ENCODE measurements at regions not wholly inside any gene's neighbourhood (a gene's known extent, or its start where the extent isn't known, plus 50 kb on each side); places are given as distances from the start of the nearest gene placed in this dataset.

DNA sequence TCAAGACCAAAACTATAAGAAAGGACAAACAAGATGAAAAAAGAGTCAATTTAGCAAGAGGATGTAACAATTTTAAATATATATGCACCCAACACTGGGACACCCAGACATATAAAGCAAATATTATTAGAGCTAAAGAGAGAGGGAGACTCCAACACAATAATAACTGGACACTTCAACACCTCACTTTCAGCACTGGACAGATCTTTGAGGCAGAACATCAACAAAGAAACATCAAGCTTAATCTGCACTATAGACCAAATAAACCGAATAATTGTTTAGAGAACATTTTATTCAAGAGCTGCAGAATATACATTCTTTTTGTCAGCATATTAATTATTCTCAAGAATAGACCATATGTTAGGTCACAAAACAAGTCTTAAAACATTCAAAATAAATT lies 109.7 kb upstream of the TET2 start:
- Histone ChIP-seq H3K4me3 (no peak overlapping the region), H3K27me3 (no peaks in the 10 kb centered on the region), H3K36me3 (replicated peaks in 1 of 2; ENCODE audit: insufficient read depth in 1 of 2, low read depth in 2 of 2) (no peaks in the 10 kb centered on the region), H3K9me3 (no peaks in the 10 kb centered on the region), H3K4me1 (no peaks in the 10 kb centered on the region), H3K27ac (no peak overlapping the region)
- WGBS, 2 donors: 79 to 80% methylated on average over 1 of the region's 1 CpG
- TF ChIP-seq POLR2A (IDR thresholded peaks at IDR 0.05) (no peak), CTCF (IDR thresholded peaks at IDR 0.05) (no peak)
- intact Hi-C loops (cut with DNase I): no loop called here
- DNase-seq (no peak), ATAC-seq (no peak)

- Histone ChIP-seq H3K36me3 (replicated peaks in 1 of 2; ENCODE audit: insufficient read depth in 1 of 2, low read depth in 2 of 2) (no peaks in the 10 kb centered on the region), H3K4me3 (no peak overlapping the region), H3K27ac (no peak overlapping the region), H3K9me3 (no peaks in the 10 kb centered on the region), H3K4me1 (no peaks in the 10 kb centered on the region), H3K27me3 (no peaks in the 10 kb centered on the region)
- intact Hi-C loops (cut with DNase I): no loop called here
- ATAC-seq (no peak), DNase-seq (no peak)
- no peak for TF ChIP-seq CTCF (IDR thresholded peaks at IDR 0.05)
- TF ChIP-seq POLR2A (IDR thresholded peaks at IDR 0.05): no peak
These were observed 104.2 kb upstream of the TET2 start for GRCh38 chr4:105042451-105042850.

DNA sequence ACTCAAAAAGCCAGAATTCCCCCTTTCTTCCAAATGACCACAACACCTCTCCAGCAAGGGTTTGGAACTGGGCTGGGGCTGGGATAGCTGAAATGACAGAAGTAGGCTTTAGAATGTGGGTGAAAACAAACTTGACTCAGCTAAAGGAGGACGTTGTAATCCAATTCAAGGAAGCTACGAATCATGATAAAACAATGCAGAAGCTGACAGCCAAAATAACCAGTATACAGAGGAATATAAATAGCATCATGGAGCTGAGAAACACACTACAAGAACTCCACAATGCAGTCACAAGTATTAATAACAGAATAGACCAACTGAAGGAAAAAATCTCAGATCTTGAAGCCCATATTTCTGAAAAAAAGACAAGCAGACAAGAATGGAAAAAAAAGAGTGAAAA lies 95.8 kb upstream of the TET2 start:
- WGBS, 2 donors: 33 to 59% methylated on average over 2 of the region's 2 CpGs
- no peak for DNase-seq
- Histone ChIP-seq H3K27me3 (no peaks in the 10 kb centered on the region), H3K9me3 (no peaks in the 10 kb centered on the region), H3K36me3 (replicated peaks in 1 of 2; ENCODE audit: insufficient read depth in 1 of 2, low read depth in 2 of 2) (no peaks in the 10 kb centered on the region), H3K4me1 (no peaks in the 10 kb centered on the region), H3K27ac (no peak overlapping the region), H3K4me3 (no peak overlapping the region)
- ATAC-seq: no peak
- TF ChIP-seq CTCF (IDR thresholded peaks at IDR 0.05) (no peak), POLR2A (IDR thresholded peaks at IDR 0.05) (no peak)
- intact Hi-C loops (cut with DNase I): no loop called here

DNA sequence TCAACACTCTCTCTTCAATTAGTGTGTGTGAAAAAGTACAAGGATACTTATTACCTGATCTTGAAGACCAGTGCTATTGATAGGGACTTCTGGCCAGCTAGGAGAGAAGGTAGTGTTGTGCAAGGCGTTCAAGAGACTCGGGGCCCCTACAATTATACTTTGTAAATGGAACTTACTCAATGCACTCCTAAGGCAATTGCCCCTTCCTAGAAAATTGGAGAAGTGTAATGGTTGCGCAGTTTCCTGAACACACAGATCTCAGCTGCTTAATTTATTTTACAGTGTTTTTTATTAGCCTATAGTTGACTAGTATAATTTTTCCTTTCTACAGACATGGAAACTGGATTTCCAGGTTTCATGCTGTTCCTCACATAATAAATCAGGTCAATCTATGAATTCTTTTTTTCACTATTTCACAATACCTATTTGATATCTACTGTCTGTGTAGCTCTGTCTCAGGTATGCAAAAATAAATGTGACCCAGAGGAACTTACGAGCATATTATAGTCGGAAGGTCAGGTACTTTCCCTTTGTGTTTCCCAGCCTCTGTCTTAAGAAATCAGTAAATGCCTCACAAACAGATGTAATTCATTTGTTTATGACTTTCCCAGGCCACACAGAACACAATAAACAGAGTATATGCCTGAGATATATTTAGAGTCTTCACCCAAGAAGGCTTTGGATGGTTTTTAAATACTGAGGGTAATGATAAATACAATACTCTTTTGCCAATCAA lies 89.1 kb upstream of the TET2 start:
- no peak for TF ChIP-seq CTCF (IDR thresholded peaks at IDR 0.05)
- no peak for TF ChIP-seq POLR2A (IDR thresholded peaks at IDR 0.05)
- DNase-seq: peak in 1 of 4 donors; percentile 11
- WGBS, 2 donors: 58 to 78% methylated on average over 5 of the region's 5 CpGs
- Histone ChIP-seq H3K27ac (peak overlapping the region in 1 of 4 donors; percentile 17), H3K4me3 (no peak overlapping the region), H3K36me3 (replicated peaks in 1 of 2; ENCODE audit: insufficient read depth in 1 of 2, low read depth in 2 of 2) (no peaks in the 10 kb centered on the region), H3K4me1 (peaks cover 16% of the 10 kb centered on the region), H3K27me3 (no peaks in the 10 kb centered on the region), H3K9me3 (no peaks in the 10 kb centered on the region)
- intact Hi-C loops (cut with DNase I): no loop called here
- no peak for ATAC-seq

DNA sequence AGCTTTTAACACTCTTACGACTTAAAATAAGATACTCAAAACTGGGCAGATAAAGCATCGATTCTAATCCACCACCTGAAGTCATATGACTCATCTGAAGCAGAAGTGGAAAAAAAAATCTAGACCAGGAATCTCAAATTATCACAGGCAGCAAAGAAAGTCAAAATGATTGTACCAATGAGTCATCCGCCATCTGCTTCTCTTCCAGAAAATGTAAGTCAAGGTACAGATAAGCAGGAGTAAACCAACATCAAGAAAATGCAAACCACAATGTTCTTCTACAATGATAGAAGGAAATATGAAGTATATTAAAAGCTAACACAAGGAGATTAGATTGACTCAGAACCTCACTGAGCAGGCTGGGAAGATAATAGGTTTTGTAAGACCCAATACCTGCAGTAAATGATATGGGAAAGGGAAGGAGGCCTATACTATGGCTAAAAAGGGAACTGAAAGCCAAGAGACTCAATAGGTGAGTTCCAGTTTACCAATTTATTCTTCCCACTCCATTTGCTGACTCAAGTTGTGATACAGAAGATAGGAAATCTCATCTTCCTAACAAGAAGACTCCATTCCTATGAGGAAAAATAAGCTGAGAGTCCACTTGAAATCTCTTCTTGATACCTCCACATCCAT lies 88.4 kb upstream of the TET2 start:
- no peak for ATAC-seq
- peaks cover 16% of the 10 kb centered on the region for H3K4me1 ChIP-seq
- no peaks in the 10 kb centered on the region for H3K27me3 ChIP-seq
- no peak for TF ChIP-seq POLR2A (IDR thresholded peaks at IDR 0.05)
- no peak for TF ChIP-seq CTCF (IDR thresholded peaks at IDR 0.05)
- intact Hi-C loops (cut with DNase I): no loop called here
- WGBS, 2 donors: 66 to 82% methylated on average over 3 of the region's 3 CpGs
- H3K4me3 ChIP-seq: no peak overlapping the region
- H3K27ac ChIP-seq: no peak overlapping the region
- H3K9me3 ChIP-seq: no peaks in the 10 kb centered on the region
- H3K36me3 ChIP-seq (replicated peaks in 1 of 2; ENCODE audit: insufficient read depth in 1 of 2, low read depth in 2 of 2): no peaks in the 10 kb centered on the region
- DNase-seq: no peak
